Duodenal mucosa (tissue), 2 donors: ENCODE measurements at regions not wholly inside any gene's neighbourhood (a gene's known extent, or its start where the extent isn't known, plus 50 kb on each side); places are given as distances from the start of the nearest gene placed in this dataset.

Source experiments
- H3K27ac ChIP-seq: one replicate; pipeline ENCODE4 v1.7.0; 2013; ENCODE audit warnings: low read depth, low read length
- H3K27me3 ChIP-seq, 2 donors: one replicate each; pipeline ENCODE4 v1.7.0; 2013; ENCODE audit warnings: low read length in 2 of 2, control low read depth in 1 of 2; ENCODE audit not compliant: insufficient read depth in 2 of 2, control insufficient read depth in 1 of 2
- H3K36me3 ChIP-seq, 2 donors: one replicate each; pipeline ENCODE4 v1.7.0; 2013; ENCODE audit warnings: low read length in 2 of 2, control low read depth in 1 of 2; ENCODE audit not compliant: insufficient read depth in 2 of 2, control insufficient read depth in 1 of 2
- H3K4me1 ChIP-seq, 2 donors: one replicate each; pipeline ENCODE4 v1.7.0; 2013; ENCODE audit warnings: low read length in 2 of 2, control low read depth in 1 of 2; ENCODE audit not compliant: insufficient read depth in 2 of 2, control insufficient read depth in 1 of 2
- H3K4me3 ChIP-seq, 2 donors: one replicate each; pipeline ENCODE4 v1.7.0; 2013; ENCODE audit warnings: low read length in 2 of 2, low read depth in 1 of 2
- H3K9ac ChIP-seq, 2 donors: one replicate each; pipeline ENCODE4 v1.7.0; 2013; ENCODE audit warnings: low read length in 2 of 2, low read depth in 1 of 2
- H3K9me3 ChIP-seq, 2 donors: one replicate each; pipeline ENCODE4 v1.7.0; 2013; ENCODE audit warnings: low read length in 2 of 2, control low read depth in 1 of 2; ENCODE audit not compliant: control insufficient read depth in 1 of 2

- Histone ChIP-seq H3K27ac (no peak overlapping the region), H3K9ac (no peak overlapping the region), H3K36me3 (no peaks in the 10 kb centered on the region), H3K27me3 (no peaks in the 10 kb centered on the region), H3K4me3 (no peak overlapping the region), H3K9me3 (no peaks in the 10 kb centered on the region), H3K4me1 (peaks cover 0 to 5% of the 10 kb centered on the region in 2 donors)
These were observed 150.9 kb downstream of the COL6A3 start for GRCh38 chr2:237262838-237263771.

- Histone ChIP-seq H3K27ac (no peak overlapping the region), H3K36me3 (no peaks in the 10 kb centered on the region), H3K4me3 (no peak overlapping the region), H3K9me3 (no peaks in the 10 kb centered on the region), H3K27me3 (no peaks in the 10 kb centered on the region), H3K9ac (no peak overlapping the region), H3K4me1 (peaks cover 0 to 5% of the 10 kb centered on the region in 2 donors)
These were observed 149.3 kb downstream of the COL6A3 start for GRCh38 chr2:237264480-237265219.

- no peak overlapping the region for H3K27ac ChIP-seq
- no peaks in the 10 kb centered on the region for H3K27me3 ChIP-seq
- H3K36me3 ChIP-seq: no peaks in the 10 kb centered on the region
- H3K9me3 ChIP-seq: no peaks in the 10 kb centered on the region
- no peak overlapping the region for H3K9ac ChIP-seq
- H3K4me3 ChIP-seq: no peak overlapping the region
- H3K4me1 ChIP-seq: no peaks in the 10 kb centered on the region
These were observed 145.8 kb downstream of the COL6A3 start for GRCh38 chr2:237268004-237268708.

- no peak overlapping the region for H3K4me3 ChIP-seq
These were observed 144.7 kb downstream of the COL6A3 start for GRCh38 chr2:237269138-237269875.

GRCh38 chr2:237270520-237270919 is 143.4 kb downstream of the COL6A3 start:
- no peak overlapping the region for H3K27ac ChIP-seq

More at GRCh38 chr2:237269138-237269875, 144.7 kb downstream of the COL6A3 start:
- H3K9ac ChIP-seq: no peak overlapping the region
- no peaks in the 10 kb centered on the region for H3K27me3 ChIP-seq
- H3K36me3 ChIP-seq: no peaks in the 10 kb centered on the region
- H3K4me1 ChIP-seq: no peaks in the 10 kb centered on the region
- no peak overlapping the region for H3K27ac ChIP-seq
- H3K9me3 ChIP-seq: no peaks in the 10 kb centered on the region

GRCh38 chr2:237271698-237272652 is 142.0 kb downstream of the COL6A3 start:
- Histone ChIP-seq H3K9ac (no peak overlapping the region), H3K9me3 (no peaks in the 10 kb centered on the region), H3K27ac (no peak overlapping the region), H3K36me3 (no peaks in the 10 kb centered on the region), H3K27me3 (no peaks in the 10 kb centered on the region), H3K4me1 (no peaks in the 10 kb centered on the region), H3K4me3 (no peak overlapping the region)

More at GRCh38 chr2:237270520-237270919, 143.4 kb downstream of the COL6A3 start:
- no peak overlapping the region for H3K9ac ChIP-seq
- no peak overlapping the region for H3K4me3 ChIP-seq
- no peaks in the 10 kb centered on the region for H3K27me3 ChIP-seq
- H3K36me3 ChIP-seq: no peaks in the 10 kb centered on the region
- no peaks in the 10 kb centered on the region for H3K4me1 ChIP-seq
- no peaks in the 10 kb centered on the region for H3K9me3 ChIP-seq
